HuH-7 (cell line): ENCODE measurements at regions not wholly inside any gene's neighbourhood (a gene's known extent, or its start where the extent isn't known, plus 50 kb on each side); places are given as distances from the start of the nearest gene placed in this dataset.
"Not testable (repeated sequence)": the region's sequence is repeated elsewhere in the genome, so short reads cannot be mapped to it uniquely, and the experiment has no call there.

Experiments
- DNase-seq: peaks from one replicate; pipeline ENCODE4 v3.0.0; 2011; ENCODE audit warnings: low spot score

GRCh38 chr2:8139668-8140200 lies 542.1 kb upstream of the ID2 start:
- DNase-seq = no peak

GRCh38 chr2:8141079-8141707 lies 540.7 kb upstream of the ID2 start:
- no peak for DNase-seq

GRCh38 chr2:8141780-8142179 lies 540.1 kb upstream of the ID2 start:
- no peak for DNase-seq

GRCh38 chr2:8142461-8142860 lies 539.4 kb upstream of the ID2 start:
- DNase-seq = no peak

GRCh38 chr2:8144131-8144631 lies 537.7 kb upstream of the ID2 start:
- DNase-seq = no peak

- DNase-seq = no peak
Measured at GRCh38 chr2:8144785-8145184, 537.1 kb upstream of the ID2 start.

- DNase-seq = not testable (repeated sequence)
Measured at GRCh38 chr2:8145375-8145774, 536.5 kb upstream of the ID2 start.

GRCh38 chr2:8146132-8147005 lies 535.5 kb upstream of the ID2 start:
- DNase-seq = no peak

- no peak for DNase-seq
Measured at GRCh38 chr2:8148260-8149006, 533.4 kb upstream of the ID2 start.

- DNase-seq = no peak
Measured at GRCh38 chr2:8149007-8149405, 532.9 kb upstream of the ID2 start.

GRCh38 chr2:8149985-8150539 lies 531.8 kb upstream of the ID2 start:
- DNase-seq = no peak

- DNase-seq = no peak
Measured at GRCh38 chr2:8151888-8152287, 530.0 kb upstream of the ID2 start.

- DNase-seq = no peak
Measured at GRCh38 chr2:8152392-8153257, 529.2 kb upstream of the ID2 start.

GRCh38 chr2:8153258-8153718 lies 528.6 kb upstream of the ID2 start:
- DNase-seq = no peak

- no peak for DNase-seq
Measured at GRCh38 chr2:8154270-8154669, 527.6 kb upstream of the ID2 start.

- DNase-seq = no peak
Measured at GRCh38 chr2:8154936-8155335, 526.9 kb upstream of the ID2 start.

- no peak for DNase-seq
Measured at GRCh38 chr2:8157621-8158430, 524.0 kb upstream of the ID2 start.

GRCh38 chr2:8158711-8159110 lies 523.1 kb upstream of the ID2 start:
- DNase-seq = no peak

GRCh38 chr2:8159211-8159965 lies 522.5 kb upstream of the ID2 start:
- DNase-seq = no peak
